ENCODE measurements at regions not wholly inside any gene's neighbourhood (a gene's known extent, or its start where the extent isn't known, plus 50 kb on each side); places are given as distances from the start of the nearest gene placed in this dataset.
"Not testable (repeated sequence)": the region's sequence is repeated elsewhere in the genome, so short reads cannot be mapped to it uniquely, and the experiment has no call there.

DNA sequence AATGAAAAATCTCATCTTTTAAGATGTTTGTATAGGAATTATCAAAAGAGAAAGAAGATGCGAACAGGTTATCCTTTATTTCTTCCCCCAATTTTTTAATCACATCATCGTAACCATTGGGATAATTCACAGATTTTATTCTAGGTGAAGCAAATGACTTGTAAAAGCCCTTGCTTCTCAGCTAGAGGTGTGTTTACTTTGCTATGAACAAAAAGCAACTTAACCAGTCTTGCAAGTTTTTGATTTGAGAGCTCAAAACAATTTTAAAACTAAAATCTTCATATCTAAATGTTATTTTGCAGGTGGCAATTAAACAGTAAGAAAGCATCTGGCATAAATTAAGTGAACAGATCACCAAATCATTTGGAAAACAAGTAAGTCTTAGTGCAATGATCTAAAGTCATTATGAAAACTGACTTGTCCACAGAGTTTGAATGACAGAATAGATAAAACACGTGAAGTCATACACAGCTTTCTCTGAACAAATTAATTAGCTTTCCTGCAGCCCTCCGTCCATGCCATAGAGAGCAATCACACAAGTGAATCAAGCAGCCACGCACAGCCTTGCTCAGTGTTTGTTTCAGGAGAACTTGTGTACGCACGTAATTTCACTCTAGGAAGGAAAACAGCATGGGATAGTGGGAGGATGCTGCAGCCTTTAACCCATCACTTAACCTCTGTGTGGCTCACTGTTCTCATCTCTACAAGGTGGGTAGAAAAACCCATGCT is 85.0 kb upstream of the ZNF800 start:
- TF ChIP-seq ZNF274 (IDR thresholded peaks at IDR 0.05; ENCODE audit: low read depth, low read length) (no peak), SUZ12 (IDR thresholded peaks at IDR 0.05; ENCODE audit: extremely low read depth, insufficient read depth, insufficient read length) (no peak), YY1 (IDR thresholded peaks at IDR 0.05; ENCODE audit: insufficient read depth, insufficient read length) (no peak)
- DNase-seq (ENCODE audit: low read depth, low spot score), result no peak
- no peaks in the 10 kb centered on the region for H3K4me1 ChIP-seq (ENCODE audit: insufficient read depth, insufficient read length)
- no peaks in the 10 kb centered on the region for H3K9me3 ChIP-seq (ENCODE audit: insufficient read depth, low read length)
- H3K4me3 ChIP-seq (ENCODE audit: insufficient read length, low read depth), result no peak overlapping the region
- H3K9ac ChIP-seq (ENCODE audit: insufficient read length, low read depth), result no peak overlapping the region
- no peaks in the 10 kb centered on the region for H3K36me3 ChIP-seq (ENCODE audit: insufficient read depth, insufficient read length, low read length)
- H3K27me3 ChIP-seq (ENCODE audit: insufficient read depth, insufficient read length), result no peaks in the 10 kb centered on the region

DNA sequence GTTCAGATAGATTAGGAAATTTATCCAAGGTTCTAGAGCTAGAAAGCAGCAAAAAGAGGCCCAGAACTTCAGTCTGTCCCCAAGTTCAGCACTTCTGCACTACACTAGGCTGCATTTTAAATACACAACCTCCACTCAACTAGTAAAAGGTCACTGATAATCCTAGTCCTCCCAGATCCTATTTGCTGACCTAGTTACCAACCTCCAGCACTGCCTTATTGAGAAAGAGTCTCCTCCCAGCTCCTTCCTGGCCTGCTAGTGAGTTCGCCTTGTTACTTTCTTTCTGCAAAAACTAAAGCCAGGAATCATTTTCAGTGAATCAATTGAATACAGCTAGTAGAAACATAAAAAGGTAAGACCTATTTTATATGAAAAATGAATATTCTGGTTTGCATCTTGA is 84.1 kb upstream of the ZNF800 start:
- no peaks in the 10 kb centered on the region for H3K36me3 ChIP-seq (ENCODE audit: insufficient read depth, insufficient read length, low read length)
- DNase-seq (ENCODE audit: low read depth, low spot score), result no peak
- H3K9me3 ChIP-seq (ENCODE audit: insufficient read depth, low read length), result no peaks in the 10 kb centered on the region
- H3K9ac ChIP-seq (ENCODE audit: insufficient read length, low read depth), result no peak overlapping the region
- H3K27me3 ChIP-seq (ENCODE audit: insufficient read depth, insufficient read length), result no peaks in the 10 kb centered on the region
- H3K4me1 ChIP-seq (ENCODE audit: insufficient read depth, insufficient read length), result no peaks in the 10 kb centered on the region
- no peak overlapping the region for H3K4me3 ChIP-seq (ENCODE audit: insufficient read length, low read depth)
- TF ChIP-seq YY1 (IDR thresholded peaks at IDR 0.05; ENCODE audit: insufficient read depth, insufficient read length) (no peak), ZNF274 (IDR thresholded peaks at IDR 0.05; ENCODE audit: low read depth, low read length) (no peak), SUZ12 (IDR thresholded peaks at IDR 0.05; ENCODE audit: extremely low read depth, insufficient read depth, insufficient read length) (no peak)

- H3K9ac ChIP-seq (ENCODE audit: insufficient read length, low read depth), result no peak overlapping the region
- DNase-seq (ENCODE audit: low read depth, low spot score), result no peak
- no peaks in the 10 kb centered on the region for H3K4me1 ChIP-seq (ENCODE audit: insufficient read depth, insufficient read length)
- TF ChIP-seq YY1 (IDR thresholded peaks at IDR 0.05; ENCODE audit: insufficient read depth, insufficient read length), result no peak
- TF ChIP-seq ZNF274 (IDR thresholded peaks at IDR 0.05; ENCODE audit: low read depth, low read length), result no peak
- TF ChIP-seq SUZ12 (IDR thresholded peaks at IDR 0.05; ENCODE audit: extremely low read depth, insufficient read depth, insufficient read length), result no peak
- no peaks in the 10 kb centered on the region for H3K27me3 ChIP-seq (ENCODE audit: insufficient read depth, insufficient read length)
- H3K4me3 ChIP-seq (ENCODE audit: insufficient read length, low read depth), result no peak overlapping the region
- H3K36me3 ChIP-seq (ENCODE audit: insufficient read depth, insufficient read length, low read length), result no peaks in the 10 kb centered on the region
- no peaks in the 10 kb centered on the region for H3K9me3 ChIP-seq (ENCODE audit: insufficient read depth, low read length)
Observed at GRCh38 chr7:127474457-127474856, 81.9 kb upstream of the ZNF800 start.

DNA sequence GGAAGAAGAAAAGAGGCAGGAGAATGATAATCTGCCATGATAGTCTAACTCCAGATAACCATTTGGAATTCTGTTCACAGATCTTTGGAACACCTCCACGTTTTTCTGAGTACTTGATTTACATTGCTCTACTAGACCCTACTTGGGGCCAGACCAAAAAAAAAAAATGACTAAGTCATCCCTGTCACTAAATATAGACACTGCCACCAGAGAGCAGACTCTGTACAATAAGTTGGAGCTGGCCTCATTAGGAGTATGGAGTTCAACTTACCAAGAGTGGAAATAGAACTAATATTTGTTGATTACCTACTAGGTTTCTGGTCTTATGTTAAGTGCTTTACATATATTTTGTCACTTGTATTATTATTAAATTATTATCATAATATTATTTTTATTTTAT is 80.9 kb upstream of the ZNF800 start:
- DNase-seq (ENCODE audit: low read depth, low spot score), result no peak
- Histone ChIP-seq H3K4me1 (ENCODE audit: insufficient read depth, insufficient read length) (no peaks in the 10 kb centered on the region), H3K9me3 (ENCODE audit: insufficient read depth, low read length) (no peaks in the 10 kb centered on the region), H3K4me3 (ENCODE audit: insufficient read length, low read depth) (no peak overlapping the region), H3K36me3 (ENCODE audit: insufficient read depth, insufficient read length, low read length) (no peaks in the 10 kb centered on the region), H3K27me3 (ENCODE audit: insufficient read depth, insufficient read length) (no peaks in the 10 kb centered on the region), H3K9ac (ENCODE audit: insufficient read length, low read depth) (no peak overlapping the region)
- no peak for TF ChIP-seq ZNF274 (IDR thresholded peaks at IDR 0.05; ENCODE audit: low read depth, low read length)
- TF ChIP-seq YY1 (IDR thresholded peaks at IDR 0.05; ENCODE audit: insufficient read depth, insufficient read length), result no peak
- no peak for TF ChIP-seq SUZ12 (IDR thresholded peaks at IDR 0.05; ENCODE audit: extremely low read depth, insufficient read depth, insufficient read length)

DNA sequence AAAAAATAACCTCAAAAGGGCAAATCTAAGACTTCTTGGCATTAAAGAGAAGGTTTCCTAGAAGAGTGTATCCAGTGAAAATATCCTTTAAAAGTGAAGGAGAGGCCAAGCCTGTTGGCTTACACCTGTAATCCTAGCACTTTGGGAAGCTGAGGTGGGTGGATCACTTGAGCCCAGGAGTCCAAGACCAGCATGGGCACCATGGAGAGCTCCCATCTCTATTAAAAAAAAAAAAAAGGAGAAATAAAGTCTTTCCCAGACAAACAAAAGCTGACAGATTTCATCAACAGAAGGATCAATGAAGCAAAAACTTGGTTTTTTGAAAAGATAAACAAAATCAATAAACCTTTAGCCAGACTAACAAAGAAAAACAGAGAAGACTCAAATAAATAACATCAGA is 67.6 kb upstream of the ZNF800 start:
- Histone ChIP-seq H3K36me3 (ENCODE audit: insufficient read depth, insufficient read length, low read length) (no peaks in the 10 kb centered on the region), H3K4me3 (ENCODE audit: insufficient read length, low read depth) (no peak overlapping the region), H3K9ac (ENCODE audit: insufficient read length, low read depth) (no peak overlapping the region), H3K4me1 (ENCODE audit: insufficient read depth, insufficient read length) (no peaks in the 10 kb centered on the region), H3K9me3 (ENCODE audit: insufficient read depth, low read length) (no peaks in the 10 kb centered on the region), H3K27me3 (ENCODE audit: insufficient read depth, insufficient read length) (no peaks in the 10 kb centered on the region)
- TF ChIP-seq YY1 (IDR thresholded peaks at IDR 0.05; ENCODE audit: insufficient read depth, insufficient read length), result no peak
- no peak for TF ChIP-seq SUZ12 (IDR thresholded peaks at IDR 0.05; ENCODE audit: extremely low read depth, insufficient read depth, insufficient read length)
- no peak for TF ChIP-seq ZNF274 (IDR thresholded peaks at IDR 0.05; ENCODE audit: low read depth, low read length)
- DNase-seq (ENCODE audit: low read depth, low spot score), result no peak

GRCh38 chr7:127451258-127451657 is 58.8 kb upstream of the ZNF800 start:
- not testable (repeated sequence) for H3K4me3 ChIP-seq (ENCODE audit: insufficient read length, low read depth); DNase-seq (ENCODE audit: low read depth, low spot score); H3K9ac ChIP-seq (ENCODE audit: insufficient read length, low read depth); H3K36me3 ChIP-seq (ENCODE audit: insufficient read depth, insufficient read length, low read length); H3K4me1 ChIP-seq (ENCODE audit: insufficient read depth, insufficient read length); H3K27me3 ChIP-seq (ENCODE audit: insufficient read depth, insufficient read length)
- peaks cover 12% of the 10 kb centered on the region; the same call in 1 of the 2 replicates for H3K9me3 ChIP-seq (ENCODE audit: insufficient read depth, low read length)

GRCh38 chr7:127448566-127448965 is 56.1 kb upstream of the ZNF800 start:
- DNase-seq (ENCODE audit: low read depth, low spot score), result no peak
- peaks cover 14% of the 10 kb centered on the region; the same call in 1 of the 2 replicates for H3K9me3 ChIP-seq (ENCODE audit: insufficient read depth, low read length)
- TF ChIP-seq YY1 (IDR thresholded peaks at IDR 0.05; ENCODE audit: insufficient read depth, insufficient read length) (no peak), SUZ12 (IDR thresholded peaks at IDR 0.05; ENCODE audit: extremely low read depth, insufficient read depth, insufficient read length) (no peak), ZNF274 (IDR thresholded peaks at IDR 0.05; ENCODE audit: low read depth, low read length) (no peak)
- no peaks in the 10 kb centered on the region for H3K27me3 ChIP-seq (ENCODE audit: insufficient read depth, insufficient read length)
- no peak overlapping the region for H3K9ac ChIP-seq (ENCODE audit: insufficient read length, low read depth)
- H3K36me3 ChIP-seq (ENCODE audit: insufficient read depth, insufficient read length, low read length), result no peaks in the 10 kb centered on the region
- H3K4me3 ChIP-seq (ENCODE audit: insufficient read length, low read depth), result no peak overlapping the region
- H3K4me1 ChIP-seq (ENCODE audit: insufficient read depth, insufficient read length), result no peaks in the 10 kb centered on the region
